ENCODE measurements at regions not wholly inside any gene's neighbourhood (a gene's known extent, or its start where the extent isn't known, plus 50 kb on each side); places are given as distances from the start of the nearest gene placed in this dataset.

- Mint-ChIP-seq H3K36me3 (no peaks in the 10 kb centered on the region), H3K27ac (no peak overlapping the region), H3K4me1 (ENCODE audit: low read depth) (no peaks in the 10 kb centered on the region), H3K9me3 (ENCODE audit: low read depth) (peaks cover 15% of the 10 kb centered on the region), H3K27me3 (no peaks in the 10 kb centered on the region), H3K4me3 (no peak overlapping the region)
Observed at GRCh38 chr2:5915881-5916310, 223.7 kb downstream of the SOX11 start.

GRCh38 chr2:5921081-5921642 is 229.0 kb downstream of the SOX11 start:
- Mint-ChIP-seq H3K27ac (no peak overlapping the region), H3K4me1 (ENCODE audit: low read depth) (no peaks in the 10 kb centered on the region), H3K4me3 (no peak overlapping the region), H3K27me3 (no peaks in the 10 kb centered on the region), H3K9me3 (ENCODE audit: low read depth) (peaks cover 15% of the 10 kb centered on the region), H3K36me3 (no peaks in the 10 kb centered on the region)

GRCh38 chr2:5923957-5924945 is 232.1 kb downstream of the SOX11 start:
- H3K27ac Mint-ChIP-seq, result no peak overlapping the region
- H3K4me1 Mint-ChIP-seq (ENCODE audit: low read depth), result no peaks in the 10 kb centered on the region
- no peaks in the 10 kb centered on the region for H3K36me3 Mint-ChIP-seq
- peaks cover 15% of the 10 kb centered on the region for H3K9me3 Mint-ChIP-seq (ENCODE audit: low read depth)
- no peaks in the 10 kb centered on the region for H3K27me3 Mint-ChIP-seq
- H3K4me3 Mint-ChIP-seq, result no peak overlapping the region

- no peaks in the 10 kb centered on the region for H3K36me3 Mint-ChIP-seq
- no peak overlapping the region for H3K4me3 Mint-ChIP-seq
- no peaks in the 10 kb centered on the region for H3K27me3 Mint-ChIP-seq
- H3K27ac Mint-ChIP-seq, result no peak overlapping the region
- peaks cover 9% of the 10 kb centered on the region for H3K9me3 Mint-ChIP-seq (ENCODE audit: low read depth)
- H3K4me1 Mint-ChIP-seq (ENCODE audit: low read depth), result no peaks in the 10 kb centered on the region
Observed at GRCh38 chr2:5925604-5926003, 233.4 kb downstream of the SOX11 start.

- Mint-ChIP-seq H3K4me1 (ENCODE audit: low read depth) (no peaks in the 10 kb centered on the region), H3K27ac (no peak overlapping the region), H3K4me3 (no peak overlapping the region), H3K9me3 (ENCODE audit: low read depth) (peaks cover 10% of the 10 kb centered on the region), H3K36me3 (no peaks in the 10 kb centered on the region), H3K27me3 (no peaks in the 10 kb centered on the region)
Observed at GRCh38 chr2:5926871-5927512, 234.8 kb downstream of the SOX11 start.

- Mint-ChIP-seq H3K9me3 (ENCODE audit: low read depth) (peaks cover 10% of the 10 kb centered on the region), H3K36me3 (no peaks in the 10 kb centered on the region), H3K27me3 (no peaks in the 10 kb centered on the region), H3K4me1 (ENCODE audit: low read depth) (no peaks in the 10 kb centered on the region), H3K27ac (no peak overlapping the region), H3K4me3 (no peak overlapping the region)
Observed at GRCh38 chr2:5932556-5933469, 240.6 kb downstream of the SOX11 start.

- H3K4me3 Mint-ChIP-seq, result no peak overlapping the region
- H3K4me1 Mint-ChIP-seq (ENCODE audit: low read depth), result no peaks in the 10 kb centered on the region
- no peaks in the 10 kb centered on the region for H3K36me3 Mint-ChIP-seq
- H3K9me3 Mint-ChIP-seq (ENCODE audit: low read depth), result peaks cover 10% of the 10 kb centered on the region
- no peaks in the 10 kb centered on the region for H3K27me3 Mint-ChIP-seq
- H3K27ac Mint-ChIP-seq, result no peak overlapping the region
Observed at GRCh38 chr2:5933669-5934068, 241.5 kb downstream of the SOX11 start.

- Mint-ChIP-seq H3K36me3 (no peaks in the 10 kb centered on the region), H3K27ac (no peak overlapping the region), H3K9me3 (ENCODE audit: low read depth) (no peaks in the 10 kb centered on the region), H3K27me3 (no peaks in the 10 kb centered on the region), H3K4me3 (no peak overlapping the region), H3K4me1 (ENCODE audit: low read depth) (no peaks in the 10 kb centered on the region)
Observed at GRCh38 chr2:5937321-5937720, 245.1 kb downstream of the SOX11 start.

GRCh38 chr2:5937851-5938565 is 245.8 kb downstream of the SOX11 start:
- no peaks in the 10 kb centered on the region for H3K4me1 Mint-ChIP-seq (ENCODE audit: low read depth)
- H3K27me3 Mint-ChIP-seq, result no peaks in the 10 kb centered on the region
- H3K27ac Mint-ChIP-seq, result no peak overlapping the region
- no peaks in the 10 kb centered on the region for H3K36me3 Mint-ChIP-seq
- H3K9me3 Mint-ChIP-seq (ENCODE audit: low read depth), result no peaks in the 10 kb centered on the region
- H3K4me3 Mint-ChIP-seq, result no peak overlapping the region

- H3K4me1 Mint-ChIP-seq (ENCODE audit: low read depth), result no peaks in the 10 kb centered on the region
- no peaks in the 10 kb centered on the region for H3K9me3 Mint-ChIP-seq (ENCODE audit: low read depth)
- no peaks in the 10 kb centered on the region for H3K27me3 Mint-ChIP-seq
- no peak overlapping the region for H3K27ac Mint-ChIP-seq
- no peak overlapping the region for H3K4me3 Mint-ChIP-seq
- no peaks in the 10 kb centered on the region for H3K36me3 Mint-ChIP-seq
Observed at GRCh38 chr2:5938566-5938896, 246.3 kb downstream of the SOX11 start.

- Mint-ChIP-seq H3K4me3 (no peak overlapping the region), H3K27me3 (no peaks in the 10 kb centered on the region), H3K9me3 (ENCODE audit: low read depth) (no peaks in the 10 kb centered on the region), H3K36me3 (no peaks in the 10 kb centered on the region), H3K4me1 (ENCODE audit: low read depth) (no peaks in the 10 kb centered on the region), H3K27ac (no peak overlapping the region)
Observed at GRCh38 chr2:5939553-5939952, 247.4 kb downstream of the SOX11 start.

GRCh38 chr2:5940596-5941535 is 248.7 kb downstream of the SOX11 start:
- Mint-ChIP-seq H3K27me3 (no peaks in the 10 kb centered on the region), H3K36me3 (no peaks in the 10 kb centered on the region), H3K27ac (no peak overlapping the region), H3K9me3 (ENCODE audit: low read depth) (no peaks in the 10 kb centered on the region), H3K4me1 (ENCODE audit: low read depth) (no peaks in the 10 kb centered on the region), H3K4me3 (no peak overlapping the region)

- Mint-ChIP-seq H3K36me3 (no peaks in the 10 kb centered on the region), H3K9me3 (ENCODE audit: low read depth) (no peaks in the 10 kb centered on the region), H3K4me3 (no peak overlapping the region), H3K4me1 (ENCODE audit: low read depth) (no peaks in the 10 kb centered on the region), H3K27me3 (no peaks in the 10 kb centered on the region), H3K27ac (no peak overlapping the region)
Observed at GRCh38 chr2:5942204-5942603, 250.0 kb downstream of the SOX11 start.

Measured in activated naive CD8-positive, alpha-beta T cell (primary cell).